RWPE1 (cell line): ENCODE measurements at regions not wholly inside any gene's neighbourhood (a gene's known extent, or its start where the extent isn't known, plus 50 kb on each side); places are given as distances from the start of the nearest gene placed in this dataset.

ENCODE experiments used
- CTCF ChIA-PET: fragments of 350-600 bp; sonication (Branson Sonifier 250); formaldehyde crosslinking; extraction: SDS; loops from one replicate; lab custom pipeline; 2021; lab: Yijun Ruan, JAX
- POLR2A ChIA-PET: fragments of 400-600 bp; formaldehyde crosslinking; extraction: SDS; loops from one replicate; lab custom pipeline; 2020; ENCODE audit warnings: antibody characterized with exemption; ENCODE audit not compliant: low non-redundant PET; lab: Yijun Ruan, JAX
- DNase-seq: peaks from one replicate; pipeline ENCODE4 v3.0.0; 2012; ENCODE audit warnings: low spot score
- H3K27ac ChIP-seq: fragments of 450-650 bp; 2 replicates; pipeline ENCODE4 v1.5.1; 2017
- CTCF ChIP-seq: fragments of 450-650 bp; conservative IDR thresholded peaks from 2 replicates; pipeline ENCODE4 v1.5.1; 2017; ENCODE audit warnings: low read depth, mild to moderate bottlenecking

GRCh38 chr6:167761794-167762258, 64.9 kb upstream of the AFDN start:
- TF ChIP-seq CTCF = no peak
- CTCF ChIA-PET = interaction anchor here (0.7 kb wide), 1 partner anchor 214 kb away, joined by 3 read pairs; no protein-coding TSS in a partner anchor
- no peak overlapping the region for H3K27ac ChIP-seq
- no peak for DNase-seq
- POLR2A ChIA-PET = no interaction called here

- H3K27ac ChIP-seq = no peak overlapping the region
- ChIA-PET CTCF (interaction anchor here (0.7 kb wide), 1 partner anchor 215 kb away, joined by 3 read pairs; no protein-coding TSS in a partner anchor), POLR2A (no interaction called here)
- DNase-seq = no peak
- TF ChIP-seq CTCF = no peak
These were observed 64.3 kb upstream of the AFDN start for GRCh38 chr6:167762259-167762962.

DNA sequence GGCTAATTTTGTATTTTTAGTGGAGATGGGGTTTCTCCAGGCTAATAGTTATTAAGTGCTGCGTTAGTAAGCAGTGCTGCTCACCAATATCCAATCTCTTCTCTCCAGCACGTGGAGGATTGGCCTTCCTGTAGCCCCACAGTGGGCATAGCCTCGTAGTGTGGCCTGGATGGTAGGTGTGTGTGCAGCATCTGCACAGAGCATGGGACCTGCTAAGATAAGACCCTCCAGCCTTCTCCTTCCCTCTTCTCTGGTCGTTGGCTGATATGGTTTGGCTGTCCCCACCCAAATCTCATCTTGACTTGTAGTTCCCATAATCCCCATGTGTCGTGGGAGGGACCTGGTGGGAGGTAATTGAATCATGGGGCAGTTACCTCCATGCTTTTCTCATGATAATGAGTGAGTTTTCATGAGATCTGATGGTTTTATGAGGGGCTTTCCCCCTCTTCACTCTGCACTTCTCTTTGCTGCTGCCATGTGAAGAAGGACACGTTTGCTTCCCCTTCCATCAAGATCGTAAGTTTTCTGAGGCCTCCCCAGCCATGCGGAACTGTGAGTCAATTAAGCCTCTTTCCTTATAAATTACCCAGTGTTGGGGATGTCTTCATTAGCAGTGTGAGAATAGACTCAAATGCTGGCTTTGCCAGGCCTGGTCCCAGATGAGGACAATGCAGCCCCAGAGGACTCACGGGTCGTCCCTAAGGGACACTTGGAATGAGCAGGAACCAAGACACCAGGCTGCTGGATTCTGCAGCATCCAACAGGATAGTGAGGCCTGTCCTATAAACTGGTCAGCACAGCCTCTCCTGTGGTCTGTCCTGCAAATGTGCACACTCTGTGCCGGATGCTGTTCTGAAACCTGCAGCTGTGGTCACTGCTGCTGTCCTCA, 63.4 kb upstream of the AFDN start:
- no peak overlapping the region for H3K27ac ChIP-seq
- no peak for DNase-seq
- ChIA-PET CTCF (no interaction called here), POLR2A (no interaction called here)
- no peak for TF ChIP-seq CTCF

GRCh38 chr6:167764215-167764614, 62.5 kb upstream of the AFDN start:
- TF ChIP-seq CTCF = no peak
- ChIA-PET CTCF (no interaction called here), POLR2A (no interaction called here)
- H3K27ac ChIP-seq = no peak overlapping the region
- no peak for DNase-seq

GRCh38 chr6:167764713-167765479, 61.8 kb upstream of the AFDN start:
- no peak for DNase-seq
- no peak overlapping the region for H3K27ac ChIP-seq
- ChIA-PET CTCF (no interaction called here), POLR2A (no interaction called here)
- no peak for TF ChIP-seq CTCF
